HepG2 (cell line): ENCODE measurements at regions not wholly inside any gene's neighbourhood (a gene's known extent, or its start where the extent isn't known, plus 50 kb on each side); places are given as distances from the start of the nearest gene placed in this dataset.

Experiments used
- HMG20B ChIP-seq: conservative IDR thresholded peaks from 2 replicates; pipeline ENCODE4 v1.6.1; 2016; ENCODE audit warnings: missing genetic modification reagents, missing compliant biosample characterization
- MXD4 ChIP-seq: IDR thresholded peaks from 2 replicates; pipeline ENCODE4 v1.6.1; 2016; ENCODE audit warnings: mild to moderate bottlenecking, missing biosample characterization, missing genetic modification reagents
- ZFP41 ChIP-seq: sonication (generic); formaldehyde crosslinking; IDR thresholded peaks from 2 replicates; pipeline ENCODE4 v1.4.0; 2020; ENCODE audit warnings: mild to moderate bottlenecking, missing genetic modification reagents, borderline replicate concordance
- ZNF318 ChIP-seq: sonication (generic); formaldehyde crosslinking; IDR thresholded peaks from 2 replicates; pipeline ENCODE4 v1.4.0; 2020; ENCODE audit warnings: mild to moderate bottlenecking, missing genetic modification reagents

DNA sequence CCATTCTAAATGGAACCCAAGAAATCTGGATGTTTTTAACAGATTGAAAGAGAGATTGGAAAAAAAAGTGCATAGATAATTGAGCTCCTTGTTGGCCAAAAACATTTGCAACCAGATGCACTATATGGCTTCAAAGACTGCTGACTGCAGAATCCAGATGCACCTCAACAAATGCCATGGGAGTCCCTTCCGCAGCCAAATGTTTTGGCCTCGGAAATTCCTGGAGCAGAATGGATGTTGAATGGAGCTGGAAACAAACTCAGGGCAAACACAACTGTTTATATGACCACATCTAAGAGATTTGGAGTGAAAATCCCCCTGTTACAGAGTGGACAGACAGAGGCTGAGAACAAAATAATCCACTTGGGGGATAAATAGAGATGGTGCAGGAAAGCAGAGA is 285.0 kb upstream of the NFIA start:
- no peak for TF ChIP-seq ZNF318 (CRISPR knock-in tag)
- TF ChIP-seq MXD4 (CRISPR knock-in tag): no peak
- no peak for TF ChIP-seq HMG20B (CRISPR knock-in tag)
- TF ChIP-seq ZFP41 (CRISPR knock-in tag): no peak
